ENCODE measurements at regions not wholly inside any gene's neighbourhood (a gene's known extent, or its start where the extent isn't known, plus 50 kb on each side); places are given as distances from the start of the nearest gene placed in this dataset.

DNA sequence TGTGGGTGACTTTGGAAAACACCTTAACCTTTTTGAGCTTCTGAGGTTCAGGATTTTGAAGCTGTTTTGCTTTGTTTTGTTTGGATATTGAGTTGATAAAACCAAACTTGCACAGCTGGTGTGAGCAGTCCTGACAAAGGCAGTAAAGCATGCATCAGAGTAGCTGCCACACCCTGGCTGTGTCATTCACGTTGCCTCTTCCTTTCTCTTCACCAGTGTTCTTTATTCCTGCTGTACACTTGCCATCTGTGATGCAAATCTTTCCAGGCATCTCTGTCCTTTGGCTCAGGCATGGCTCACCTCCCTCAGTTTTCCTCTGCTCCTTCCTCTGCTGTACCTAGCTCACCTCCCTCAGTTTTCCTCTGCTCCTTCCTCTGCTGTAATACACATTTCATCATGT is 1850.2 kb upstream of the AGA start:
- TF ChIP-seq, protein P1, sequence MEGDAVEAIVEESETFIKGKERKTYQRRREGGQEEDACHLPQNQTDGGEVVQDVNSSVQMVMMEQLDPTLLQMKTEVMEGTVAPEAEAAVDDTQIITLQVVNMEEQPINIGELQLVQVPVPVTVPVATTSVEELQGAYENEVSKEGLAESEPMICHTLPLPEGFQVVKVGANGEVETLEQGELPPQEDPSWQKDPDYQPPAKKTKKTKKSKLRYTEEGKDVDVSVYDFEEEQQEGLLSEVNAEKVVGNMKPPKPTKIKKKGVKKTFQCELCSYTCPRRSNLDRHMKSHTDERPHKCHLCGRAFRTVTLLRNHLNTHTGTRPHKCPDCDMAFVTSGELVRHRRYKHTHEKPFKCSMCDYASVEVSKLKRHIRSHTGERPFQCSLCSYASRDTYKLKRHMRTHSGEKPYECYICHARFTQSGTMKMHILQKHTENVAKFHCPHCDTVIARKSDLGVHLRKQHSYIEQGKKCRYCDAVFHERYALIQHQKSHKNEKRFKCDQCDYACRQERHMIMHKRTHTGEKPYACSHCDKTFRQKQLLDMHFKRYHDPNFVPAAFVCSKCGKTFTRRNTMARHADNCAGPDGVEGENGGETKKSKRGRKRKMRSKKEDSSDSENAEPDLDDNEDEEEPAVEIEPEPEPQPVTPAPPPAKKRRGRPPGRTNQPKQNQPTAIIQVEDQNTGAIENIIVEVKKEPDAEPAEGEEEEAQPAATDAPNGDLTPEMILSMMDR (IDR thresholded peaks at IDR 0.05; ENCODE audit: control insufficient read depth, insufficient read depth, low read depth, low read length, missing control alignments): no peak
- no peak overlapping the region for H3K4me3 ChIP-seq (ENCODE audit: control insufficient read depth, low read depth, low read length)
- no peak for DNase-seq (ENCODE audit: low read depth)

GRCh38 chr4:179307297-179308136 is 1865.3 kb upstream of the AGA start:
- no peak overlapping the region for H3K4me3 ChIP-seq (ENCODE audit: control insufficient read depth, low read depth, low read length)
- no peak for DNase-seq (ENCODE audit: low read depth)
- TF ChIP-seq, protein P1 (IDR thresholded peaks at IDR 0.05; ENCODE audit: control insufficient read depth, insufficient read depth, low read depth, low read length, missing control alignments): peak; percentile 60

DNA sequence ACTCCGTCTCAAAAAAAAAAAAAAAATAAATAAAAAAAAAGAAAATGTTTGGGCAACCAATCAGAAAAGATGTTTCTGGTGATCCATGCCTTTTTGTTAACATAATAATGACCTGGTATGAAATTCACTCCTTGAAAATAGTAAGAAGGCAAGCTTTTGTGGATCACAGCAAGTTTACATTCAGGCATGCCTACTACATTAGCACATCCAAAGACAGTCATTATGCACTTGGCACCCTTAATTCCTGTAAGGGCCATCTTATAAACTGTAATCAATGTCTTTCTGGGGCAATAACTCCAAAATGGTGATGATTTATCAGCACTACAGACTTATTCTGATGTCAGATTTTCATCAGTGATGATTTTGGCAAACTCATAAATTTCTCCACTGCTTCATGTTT is 1871.6 kb upstream of the AGA start:
- no peak overlapping the region for H3K4me3 ChIP-seq (ENCODE audit: control insufficient read depth, low read depth, low read length)
- TF ChIP-seq, protein P1 (IDR thresholded peaks at IDR 0.05; ENCODE audit: control insufficient read depth, insufficient read depth, low read depth, low read length, missing control alignments): no peak
- DNase-seq (ENCODE audit: low read depth): no peak

DNA sequence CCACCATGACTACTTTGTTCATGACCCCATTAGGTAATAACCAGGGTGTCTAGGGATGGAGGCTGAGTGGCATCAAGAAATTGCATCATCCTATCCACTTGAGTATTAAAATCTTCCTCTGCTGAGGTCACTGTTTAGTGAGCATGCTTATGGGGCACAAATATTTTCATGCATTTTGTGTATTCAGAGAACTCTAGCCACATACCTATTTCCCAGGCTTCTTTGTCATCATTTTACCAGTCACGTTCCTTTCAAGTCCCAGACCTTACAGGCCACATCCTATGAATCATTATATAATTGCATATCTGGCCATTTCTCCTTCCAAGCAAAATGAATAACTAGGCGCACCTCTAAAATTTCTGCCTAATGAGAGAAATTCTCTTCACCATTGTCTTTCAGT is 1882.9 kb upstream of the AGA start:
- DNase-seq (ENCODE audit: low read depth): no peak
- TF ChIP-seq, protein P1 (IDR thresholded peaks at IDR 0.05; ENCODE audit: control insufficient read depth, insufficient read depth, low read depth, low read length, missing control alignments): no peak
- no peak overlapping the region for H3K4me3 ChIP-seq (ENCODE audit: control insufficient read depth, low read depth, low read length)

GRCh38 chr4:179328627-179329026 is 1886.4 kb upstream of the AGA start:
- DNase-seq (ENCODE audit: low read depth): no peak
- TF ChIP-seq, protein P1 (IDR thresholded peaks at IDR 0.05; ENCODE audit: control insufficient read depth, insufficient read depth, low read depth, low read length, missing control alignments): no peak
- no peak overlapping the region for H3K4me3 ChIP-seq (ENCODE audit: control insufficient read depth, low read depth, low read length)

- no peak for DNase-seq (ENCODE audit: low read depth)
- H3K4me3 ChIP-seq (ENCODE audit: control insufficient read depth, low read depth, low read length): no peak overlapping the region
- TF ChIP-seq, protein P1 (IDR thresholded peaks at IDR 0.05; ENCODE audit: control insufficient read depth, insufficient read depth, low read depth, low read length, missing control alignments): no peak
Observed at GRCh38 chr4:179331362-179331761, 1889.1 kb upstream of the AGA start.

Measured in AG09309 (cell line).